Erythroblast (primary cell): ENCODE measurements at regions not wholly inside any gene's neighbourhood (a gene's known extent, or its start where the extent isn't known, plus 50 kb on each side); places are given as distances from the start of the nearest gene placed in this dataset.

ENCODE experiments used
- DNase-seq, 2 experiments: peaks; one replicate each; lab custom pipeline; 2025; lab: John Stamatoyannopoulos, UW
- GATA1 ChIP-seq: IDR thresholded peaks from 2 replicates; pipeline ENCODE4 v1.6.1; 2011; ENCODE audit warnings: low read depth, mild to moderate bottlenecking, control low read depth, low read length, moderate library complexity
- POLR2A ChIP-seq: IDR thresholded peaks from 2 replicates; pipeline ENCODE4 v1.6.1; 2011; ENCODE audit warnings: mild to moderate bottlenecking, low read length

GRCh38 chr19:29018542-29018941 is 194.4 kb downstream of the UQCRFS1 start:
- TF ChIP-seq POLR2A = no peak
- TF ChIP-seq GATA1 = no peak
- DNase-seq = no peak

- TF ChIP-seq GATA1 = no peak
- TF ChIP-seq POLR2A = no peak
- no peak for DNase-seq
Observed at GRCh38 chr19:29017788-29018187, 195.2 kb downstream of the UQCRFS1 start.

- TF ChIP-seq POLR2A (no peak), GATA1 (no peak)
Observed at GRCh38 chr19:29016926-29017760, 195.8 kb downstream of the UQCRFS1 start.

GRCh38 chr19:29016353-29016752 is 196.6 kb downstream of the UQCRFS1 start:
- no peak for TF ChIP-seq POLR2A
- TF ChIP-seq GATA1 = no peak
- no peak for DNase-seq

More at GRCh38 chr19:29016926-29017760, 195.8 kb downstream of the UQCRFS1 start:
- no peak for DNase-seq

DNA sequence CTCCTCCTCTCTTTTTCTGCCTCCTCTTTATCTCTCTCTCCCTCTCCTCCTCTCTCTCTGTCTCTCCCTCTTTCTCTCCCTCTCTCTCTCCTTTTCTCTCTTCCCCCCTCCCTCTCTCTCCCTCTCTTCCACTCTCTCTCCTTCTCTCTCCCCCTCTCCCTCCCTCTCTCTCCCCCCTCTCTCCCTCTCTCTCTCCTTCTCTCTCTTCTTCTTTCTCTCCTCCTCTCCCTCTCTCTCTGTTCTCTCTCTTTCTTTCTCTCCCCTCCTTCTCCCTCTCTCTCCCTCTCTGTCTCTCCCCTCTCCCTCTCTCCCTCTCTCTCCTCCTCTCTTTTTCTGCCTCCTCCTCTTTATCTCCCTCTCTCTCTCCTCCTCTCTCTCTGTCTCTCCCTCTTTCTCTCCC is 197.4 kb downstream of the UQCRFS1 start:
- TF ChIP-seq GATA1 = no peak
- DNase-seq = no peak

DNA sequence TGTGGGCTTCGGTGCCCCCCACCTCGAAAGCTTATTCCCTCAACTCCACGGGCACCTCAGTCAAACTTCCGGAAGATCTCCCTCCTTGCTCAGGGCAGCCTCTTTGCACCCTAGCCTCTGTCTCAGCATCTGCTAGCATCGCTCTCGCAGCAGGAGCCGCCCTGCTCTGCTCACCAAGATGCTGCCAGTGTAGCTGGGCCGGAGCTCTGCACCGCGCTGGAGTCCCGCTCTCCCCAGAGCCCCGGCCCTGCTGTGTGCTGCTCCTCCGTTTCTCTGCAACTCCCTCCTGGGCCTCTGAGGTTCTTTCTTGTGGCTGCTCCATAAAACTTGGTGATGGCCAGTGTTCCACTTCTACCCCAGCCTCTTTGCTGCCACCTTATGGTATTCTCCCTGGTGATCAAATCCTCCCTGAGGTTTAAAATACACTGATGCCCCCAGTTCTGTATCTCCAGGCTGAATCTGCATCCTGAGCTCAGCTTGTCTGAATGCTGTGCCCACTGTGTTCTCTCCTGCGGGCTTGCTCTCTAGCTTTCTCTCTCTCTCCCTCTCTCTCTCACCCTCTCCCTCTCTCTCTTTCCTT is 198.0 kb downstream of the UQCRFS1 start:
- no peak for DNase-seq
- TF ChIP-seq POLR2A = no peak
- no peak for TF ChIP-seq GATA1

DNA sequence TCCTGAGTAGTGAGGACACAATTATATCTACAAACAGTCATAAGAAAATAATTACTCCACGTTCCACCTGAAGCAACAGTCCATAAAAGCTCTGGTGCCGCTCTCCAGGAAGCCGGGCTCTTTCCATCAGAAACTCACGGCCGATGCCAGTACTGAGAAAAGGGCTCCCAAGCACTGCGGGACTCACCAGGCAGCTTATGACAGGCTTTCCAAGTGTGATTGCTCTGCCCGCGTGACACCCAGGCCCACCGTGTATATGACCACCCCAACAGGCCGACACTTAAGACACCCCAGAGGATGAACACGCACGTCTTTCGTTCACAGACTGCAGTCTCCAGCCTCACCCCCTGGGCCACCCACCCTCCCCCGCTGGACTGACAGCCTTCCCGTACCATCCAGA is 199.0 kb downstream of the UQCRFS1 start:
- no peak for DNase-seq
- TF ChIP-seq POLR2A (no peak), GATA1 (no peak)

- TF ChIP-seq GATA1 (no peak), POLR2A (no peak)
- DNase-seq = no peak
Observed at GRCh38 chr19:29013325-29013724, 199.6 kb downstream of the UQCRFS1 start.

- no peak for TF ChIP-seq GATA1
- no peak for TF ChIP-seq POLR2A
- no peak for DNase-seq
Observed at GRCh38 chr19:29012457-29012856, 200.5 kb downstream of the UQCRFS1 start.

DNA sequence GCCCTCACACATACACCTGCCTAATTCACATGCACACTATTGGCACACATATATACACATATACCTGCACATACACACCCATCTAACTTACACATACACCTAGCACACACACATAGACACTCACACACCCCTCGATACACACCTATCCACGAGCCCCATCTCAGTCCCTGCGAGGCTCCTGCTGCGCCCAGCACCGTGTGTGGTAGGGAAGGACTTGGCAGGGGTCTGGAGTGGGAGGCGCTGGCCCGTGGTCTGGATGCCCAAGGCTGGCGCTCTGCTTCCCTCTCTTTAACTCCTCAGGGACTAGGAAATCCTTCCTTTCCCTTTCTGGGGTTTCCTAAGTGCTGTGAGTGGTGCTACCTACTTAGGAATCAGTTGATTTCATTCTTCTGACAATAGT is 202.7 kb downstream of the UQCRFS1 start:
- no peak for DNase-seq
- TF ChIP-seq POLR2A (no peak), GATA1 (no peak)

GRCh38 chr19:29006057-29006735 is 206.8 kb downstream of the UQCRFS1 start:
- DNase-seq = no peak
- no peak for TF ChIP-seq POLR2A
- no peak for TF ChIP-seq GATA1

GRCh38 chr19:29004796-29005195 is 208.2 kb downstream of the UQCRFS1 start:
- TF ChIP-seq POLR2A (no peak), GATA1 (no peak)
- no peak for DNase-seq

DNA sequence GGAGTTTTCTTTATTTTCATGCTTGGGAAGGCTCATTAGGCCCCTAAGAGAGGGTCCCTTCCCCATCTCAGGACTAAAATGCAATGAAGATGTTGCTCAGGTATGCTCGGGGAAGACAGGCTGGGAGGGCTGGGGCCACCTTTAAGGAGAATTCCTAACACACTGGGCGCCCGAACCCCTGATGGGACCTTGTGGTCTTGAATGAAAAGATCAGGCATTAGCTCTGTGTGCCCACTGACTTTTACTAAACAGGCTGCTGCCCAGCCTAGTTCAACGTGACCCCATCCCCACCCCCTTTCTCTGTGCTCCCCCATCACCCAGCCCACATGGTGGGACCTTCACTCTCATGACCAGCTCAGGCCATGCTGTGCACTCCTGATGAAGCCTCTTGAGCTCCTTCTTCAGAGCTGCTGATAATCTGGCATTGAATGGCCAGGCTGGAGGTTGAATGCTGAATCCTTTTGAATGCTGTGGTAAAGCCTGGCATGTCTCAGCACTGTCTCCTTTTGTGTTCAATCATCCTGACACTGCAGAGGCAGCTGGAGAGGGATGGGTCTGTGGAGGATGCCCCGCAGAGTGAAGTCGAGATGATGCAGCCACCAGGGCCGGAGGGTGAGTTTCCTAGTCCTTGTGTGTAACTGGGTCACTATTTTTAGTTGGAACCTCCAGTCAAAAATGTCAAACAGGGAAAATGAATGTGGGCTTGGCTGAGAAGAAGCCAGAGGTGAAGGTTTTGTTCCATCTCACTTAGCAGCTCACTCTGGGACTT is 209.1 kb downstream of the UQCRFS1 start:
- TF ChIP-seq POLR2A = no peak
- no peak for TF ChIP-seq GATA1
- DNase-seq = no peak
